ENCODE measurements at regions not wholly inside any gene's neighbourhood (a gene's known extent, or its start where the extent isn't known, plus 50 kb on each side); places are given as distances from the start of the nearest gene placed in this dataset.

- H3K4me3 ChIP-seq (ENCODE audit: low read length), result no peak overlapping the region
- no peak overlapping the region for H3K27ac ChIP-seq (ENCODE audit: low read length)
- H3K4me1 ChIP-seq (ENCODE audit: insufficient read depth, low read length), result peaks cover 14% of the 10 kb centered on the region; the same call in 1 of the 2 replicates
- no peaks in the 10 kb centered on the region for H3K27me3 ChIP-seq (ENCODE audit: insufficient read depth, low read length)
- no peaks in the 10 kb centered on the region for H3K9me3 ChIP-seq (ENCODE audit: insufficient read depth, low read depth, low read length)
- no peaks in the 10 kb centered on the region for H3K36me3 ChIP-seq (ENCODE audit: insufficient read depth, low read depth, low read length)
- H3K9ac ChIP-seq (ENCODE audit: low read depth, low read length), result no peak overlapping the region
Measured at GRCh38 chr18:6601241-6601640, 128.3 kb upstream of the ARHGAP28 start.

DNA sequence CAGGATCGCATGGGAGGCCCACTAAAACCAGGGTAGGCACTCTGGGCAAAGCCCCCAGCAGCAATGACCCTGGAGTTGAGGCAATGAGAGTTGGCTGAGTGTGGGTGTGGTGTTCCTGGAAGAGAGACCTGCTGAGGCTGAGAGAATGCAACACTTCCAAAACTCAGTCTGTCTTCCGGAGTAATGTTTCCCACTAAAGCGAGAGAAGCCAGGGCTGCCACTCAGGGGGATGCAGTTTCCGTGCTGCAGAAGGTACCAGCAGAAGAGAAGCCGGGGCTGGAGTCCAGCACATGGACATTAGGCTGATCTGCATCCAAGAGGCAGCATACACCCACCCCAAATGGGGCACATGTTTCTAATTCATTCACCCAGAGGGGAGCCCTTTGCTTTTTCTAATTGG lies 127.2 kb upstream of the ARHGAP28 start:
- H3K27me3 ChIP-seq (ENCODE audit: insufficient read depth, low read length), result no peaks in the 10 kb centered on the region
- H3K9ac ChIP-seq (ENCODE audit: low read depth, low read length), result no peak overlapping the region
- peaks cover 22% of the 10 kb centered on the region; the same call in 1 of the 2 replicates for H3K4me1 ChIP-seq (ENCODE audit: insufficient read depth, low read length)
- no peaks in the 10 kb centered on the region for H3K36me3 ChIP-seq (ENCODE audit: insufficient read depth, low read depth, low read length)
- no peak overlapping the region for H3K27ac ChIP-seq (ENCODE audit: low read length)
- no peak overlapping the region for H3K4me3 ChIP-seq (ENCODE audit: low read length)
- H3K9me3 ChIP-seq (ENCODE audit: insufficient read depth, low read depth, low read length), result no peaks in the 10 kb centered on the region

GRCh38 chr18:6604573-6604941 lies 125.0 kb upstream of the ARHGAP28 start:
- no peaks in the 10 kb centered on the region for H3K9me3 ChIP-seq (ENCODE audit: insufficient read depth, low read depth, low read length)

DNA sequence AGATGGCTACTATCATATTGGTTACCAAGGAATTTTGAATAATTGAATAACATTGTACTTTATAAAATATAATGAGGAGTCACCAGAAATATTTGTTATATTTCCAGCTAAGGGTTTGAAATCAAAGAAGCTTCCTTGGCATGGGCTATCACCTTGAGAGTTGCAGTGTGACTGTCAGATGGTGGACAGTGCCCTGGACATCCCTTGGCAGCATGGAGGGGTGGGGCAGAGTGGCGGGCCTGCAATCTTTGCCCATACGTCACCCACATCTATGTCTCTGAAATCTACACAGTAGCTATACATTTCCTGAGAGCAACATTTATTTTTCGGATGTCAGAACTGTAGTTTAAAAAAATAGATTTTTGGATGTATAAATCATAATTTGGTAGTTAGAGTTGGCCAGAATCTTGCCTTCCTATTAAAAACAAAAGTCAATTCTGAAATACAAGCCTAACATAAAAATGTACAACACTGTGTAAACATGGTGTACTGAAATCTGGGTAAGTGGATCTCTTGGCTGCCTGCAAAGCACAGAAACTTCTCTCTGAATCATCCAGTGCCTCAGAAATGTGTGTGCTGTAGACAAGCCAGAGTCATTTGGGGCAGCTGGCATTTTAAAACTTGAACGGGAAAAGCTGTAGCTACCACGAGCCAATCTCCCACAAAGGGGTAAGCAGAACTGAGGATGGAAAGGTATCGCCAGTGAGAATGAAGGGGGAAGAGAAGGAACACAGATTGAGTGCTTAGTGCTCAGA lies 124.2 kb upstream of the ARHGAP28 start:
- Histone ChIP-seq H3K27ac (ENCODE audit: low read length) (no peak overlapping the region), H3K4me3 (ENCODE audit: low read length) (no peak overlapping the region), H3K36me3 (ENCODE audit: insufficient read depth, low read depth, low read length) (no peaks in the 10 kb centered on the region)

More at GRCh38 chr18:6604573-6604941, 125.0 kb upstream of the ARHGAP28 start:
- Histone ChIP-seq H3K27ac (ENCODE audit: low read length) (no peak overlapping the region), H3K36me3 (ENCODE audit: insufficient read depth, low read depth, low read length) (no peaks in the 10 kb centered on the region), H3K27me3 (ENCODE audit: insufficient read depth, low read length) (no peaks in the 10 kb centered on the region), H3K4me3 (ENCODE audit: low read length) (no peak overlapping the region), H3K9ac (ENCODE audit: low read depth, low read length) (no peak overlapping the region), H3K4me1 (ENCODE audit: insufficient read depth, low read length) (peaks cover 17% of the 10 kb centered on the region; the same call in 1 of the 2 replicates)

GRCh38 chr18:6606411-6607085 lies 123.0 kb upstream of the ARHGAP28 start:
- H3K4me1 ChIP-seq (ENCODE audit: insufficient read depth, low read length), result peaks cover 17% of the 10 kb centered on the region; the same call in 1 of the 2 replicates
- no peak overlapping the region for H3K27ac ChIP-seq (ENCODE audit: low read length)
- H3K27me3 ChIP-seq (ENCODE audit: insufficient read depth, low read length), result no peaks in the 10 kb centered on the region
- no peaks in the 10 kb centered on the region for H3K9me3 ChIP-seq (ENCODE audit: insufficient read depth, low read depth, low read length)
- peak overlapping the region; percentile 27; the same call in 1 of the 2 replicates for H3K4me3 ChIP-seq (ENCODE audit: low read length)
- H3K36me3 ChIP-seq (ENCODE audit: insufficient read depth, low read depth, low read length), result no peaks in the 10 kb centered on the region
- H3K9ac ChIP-seq (ENCODE audit: low read depth, low read length), result no peak overlapping the region

More for the DNA sequence above, 124.2 kb upstream of the ARHGAP28 start:
- H3K9ac ChIP-seq (ENCODE audit: low read depth, low read length), result no peak overlapping the region
- no peaks in the 10 kb centered on the region for H3K9me3 ChIP-seq (ENCODE audit: insufficient read depth, low read depth, low read length)
- no peaks in the 10 kb centered on the region for H3K27me3 ChIP-seq (ENCODE audit: insufficient read depth, low read length)
- H3K4me1 ChIP-seq (ENCODE audit: insufficient read depth, low read length), result peaks cover 17% of the 10 kb centered on the region; the same call in 1 of the 2 replicates

GRCh38 chr18:6607343-6607742 lies 122.2 kb upstream of the ARHGAP28 start:
- no peak overlapping the region for H3K9ac ChIP-seq (ENCODE audit: low read depth, low read length)
- peak overlapping the region; percentile 27; the same call in 1 of the 2 replicates for H3K4me3 ChIP-seq (ENCODE audit: low read length)
- H3K4me1 ChIP-seq (ENCODE audit: insufficient read depth, low read length), result peaks cover 17% of the 10 kb centered on the region; the same call in 1 of the 2 replicates

DNA sequence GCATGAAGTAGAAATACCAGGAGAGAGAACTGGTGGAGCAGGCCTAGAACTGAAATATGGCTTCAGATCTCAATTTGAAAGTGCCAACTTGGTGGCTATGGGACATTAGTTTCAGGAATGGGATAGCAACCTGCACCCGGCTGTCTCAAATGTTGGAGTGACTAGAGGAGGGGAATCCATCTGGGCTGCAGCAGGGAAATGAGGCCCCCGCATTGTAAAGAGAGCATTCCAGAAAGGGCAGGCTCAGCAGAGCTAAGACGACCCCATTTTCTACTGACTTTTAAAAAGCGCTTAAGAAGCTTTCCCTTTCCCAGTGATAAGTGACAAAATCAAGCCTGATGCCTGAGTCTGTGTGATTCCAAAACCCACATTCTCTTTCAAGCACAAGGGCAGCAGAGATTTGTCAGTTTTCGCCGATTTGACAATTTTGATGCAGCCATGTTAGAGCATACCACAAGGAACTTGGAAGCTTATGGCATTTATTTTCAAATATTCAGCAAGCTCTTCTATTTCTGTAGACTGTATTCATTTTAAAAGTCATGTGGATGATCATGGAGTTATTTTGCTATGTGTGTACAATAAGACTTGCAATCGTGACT lies 119.8 kb upstream of the ARHGAP28 start:
- Histone ChIP-seq H3K9me3 (ENCODE audit: insufficient read depth, low read depth, low read length) (0 out of 2 replicates have a peak, but pooled peaks cover 8% of the 10 kb centered on the region), H3K9ac (ENCODE audit: low read depth, low read length) (no peak overlapping the region), H3K27me3 (ENCODE audit: insufficient read depth, low read length) (no peaks in the 10 kb centered on the region), H3K4me1 (ENCODE audit: insufficient read depth, low read length) (peaks cover 25% of the 10 kb centered on the region), H3K27ac (ENCODE audit: low read length) (no peak overlapping the region), H3K4me3 (ENCODE audit: low read length) (no peak overlapping the region), H3K36me3 (ENCODE audit: insufficient read depth, low read depth, low read length) (no peaks in the 10 kb centered on the region)

More at GRCh38 chr18:6607343-6607742, 122.2 kb upstream of the ARHGAP28 start:
- H3K27ac ChIP-seq (ENCODE audit: low read length), result no peak overlapping the region
- no peaks in the 10 kb centered on the region for H3K36me3 ChIP-seq (ENCODE audit: insufficient read depth, low read depth, low read length)
- no peaks in the 10 kb centered on the region for H3K27me3 ChIP-seq (ENCODE audit: insufficient read depth, low read length)
- no peaks in the 10 kb centered on the region for H3K9me3 ChIP-seq (ENCODE audit: insufficient read depth, low read depth, low read length)

DNA sequence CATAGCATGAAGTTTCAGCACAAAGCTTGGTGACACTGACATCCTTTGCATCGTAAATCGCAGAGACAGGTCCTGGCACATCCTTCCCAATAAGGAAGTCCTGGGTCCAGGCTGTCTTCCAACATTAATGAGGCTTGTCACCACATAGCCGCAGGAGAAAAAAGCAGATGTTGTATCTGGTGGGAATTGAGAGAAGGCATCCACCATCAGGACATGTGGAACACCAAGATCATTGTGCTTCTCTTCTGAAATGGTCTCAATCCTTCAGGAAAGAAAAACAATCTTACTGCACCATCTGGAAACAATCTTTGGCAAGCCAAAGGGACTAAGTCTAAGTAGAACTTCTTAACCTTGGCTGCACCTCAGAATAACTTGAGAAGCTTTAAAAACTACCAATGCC lies 119.0 kb upstream of the ARHGAP28 start:
- H3K9ac ChIP-seq (ENCODE audit: low read depth, low read length), result no peak overlapping the region
- H3K9me3 ChIP-seq (ENCODE audit: insufficient read depth, low read depth, low read length), result peaks cover 11% of the 10 kb centered on the region; the same call in 1 of the 2 replicates
- no peaks in the 10 kb centered on the region for H3K27me3 ChIP-seq (ENCODE audit: insufficient read depth, low read length)
- H3K4me1 ChIP-seq (ENCODE audit: insufficient read depth, low read length), result peaks cover 25% of the 10 kb centered on the region
- no peaks in the 10 kb centered on the region for H3K36me3 ChIP-seq (ENCODE audit: insufficient read depth, low read depth, low read length)
- no peak overlapping the region for H3K4me3 ChIP-seq (ENCODE audit: low read length)
- no peak overlapping the region for H3K27ac ChIP-seq (ENCODE audit: low read length)

- Histone ChIP-seq H3K4me1 (ENCODE audit: insufficient read depth, low read length) (peaks cover 9% of the 10 kb centered on the region), H3K9me3 (ENCODE audit: insufficient read depth, low read depth, low read length) (peaks cover 11% of the 10 kb centered on the region; the same call in 1 of the 2 replicates), H3K27ac (ENCODE audit: low read length) (no peak overlapping the region), H3K27me3 (ENCODE audit: insufficient read depth, low read length) (no peaks in the 10 kb centered on the region), H3K4me3 (ENCODE audit: low read length) (no peak overlapping the region), H3K9ac (ENCODE audit: low read depth, low read length) (no peak overlapping the region), H3K36me3 (ENCODE audit: insufficient read depth, low read depth, low read length) (no peaks in the 10 kb centered on the region)
Measured at GRCh38 chr18:6613581-6613980, 115.9 kb upstream of the ARHGAP28 start.

DNA sequence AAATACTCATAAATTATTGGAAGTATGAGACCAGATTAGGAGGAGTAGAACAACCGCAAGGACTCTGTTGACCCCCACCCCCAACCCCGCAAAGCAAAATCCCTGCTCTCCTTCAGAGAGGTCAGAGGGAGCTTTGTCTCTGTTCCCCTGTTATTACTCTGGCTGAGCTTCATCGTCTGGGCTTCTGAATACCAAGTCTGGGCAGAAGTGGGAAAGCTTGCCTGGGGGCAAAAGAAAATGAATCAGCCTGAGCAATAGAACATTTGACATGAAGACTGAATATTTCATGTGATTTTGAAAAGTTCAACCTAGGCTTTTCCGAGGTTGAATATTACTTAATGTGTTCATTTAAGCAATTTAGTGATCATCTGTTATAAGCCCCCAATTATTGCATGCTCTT lies 114.6 kb upstream of the ARHGAP28 start:
- H3K9me3 ChIP-seq (ENCODE audit: insufficient read depth, low read depth, low read length), result peaks cover 11% of the 10 kb centered on the region; the same call in 1 of the 2 replicates
- H3K9ac ChIP-seq (ENCODE audit: low read depth, low read length), result no peak overlapping the region
- H3K27ac ChIP-seq (ENCODE audit: low read length), result no peak overlapping the region
- peaks cover 9% of the 10 kb centered on the region for H3K4me1 ChIP-seq (ENCODE audit: insufficient read depth, low read length)
- no peaks in the 10 kb centered on the region for H3K27me3 ChIP-seq (ENCODE audit: insufficient read depth, low read length)
- no peaks in the 10 kb centered on the region for H3K36me3 ChIP-seq (ENCODE audit: insufficient read depth, low read depth, low read length)
- no peak overlapping the region for H3K4me3 ChIP-seq (ENCODE audit: low read length)

DNA sequence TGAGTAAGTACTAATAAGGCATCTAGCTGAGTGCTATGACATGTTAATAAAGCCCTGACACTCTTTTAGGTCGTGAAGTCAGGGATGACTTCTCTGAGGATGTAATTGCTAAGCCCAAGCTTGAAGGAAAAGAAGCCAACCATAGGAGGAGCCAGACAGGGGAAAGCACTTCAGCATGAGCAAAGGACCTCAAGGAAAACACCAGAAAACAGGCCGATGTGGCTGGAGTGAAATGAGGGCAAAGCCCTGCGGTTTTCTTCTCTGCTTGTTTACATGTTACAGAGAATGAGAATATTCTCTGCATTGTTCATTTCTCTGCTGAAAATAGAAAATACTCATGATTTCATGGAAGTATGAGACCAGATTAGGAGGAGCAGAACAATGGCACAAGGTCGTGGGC lies 112.5 kb upstream of the ARHGAP28 start:
- Histone ChIP-seq H3K4me1 (ENCODE audit: insufficient read depth, low read length) (peaks cover 9% of the 10 kb centered on the region), H3K27me3 (ENCODE audit: insufficient read depth, low read length) (no peaks in the 10 kb centered on the region), H3K4me3 (ENCODE audit: low read length) (no peak overlapping the region), H3K9me3 (ENCODE audit: insufficient read depth, low read depth, low read length) (peaks cover 11% of the 10 kb centered on the region; the same call in 1 of the 2 replicates), H3K27ac (ENCODE audit: low read length) (no peak overlapping the region), H3K36me3 (ENCODE audit: insufficient read depth, low read depth, low read length) (no peaks in the 10 kb centered on the region), H3K9ac (ENCODE audit: low read depth, low read length) (no peak overlapping the region)

Data from iPS-20b (cell line).